A549 (cell line): ENCODE measurements at regions not wholly inside any gene's neighbourhood (a gene's known extent, or its start where the extent isn't known, plus 50 kb on each side); places are given as distances from the start of the nearest gene placed in this dataset.

Experiments
- CTCF ChIP-seq: fragments of >200 bp; sonication (Bioruptor Twin); formaldehyde crosslinking; IDR thresholded peaks from 3 replicates; pipeline ENCODE4 v1.5.1; 2016
- FOSL2 ChIP-seq, 2 experiments: fragments of 450-650 bp in 1 of 2; fragments of >200 bp in 1 of 2; sonication (Bioruptor Twin) in 1 of 2; formaldehyde crosslinking; IDR thresholded peaks; 2 replicates each; pipeline versions ENCODE4 v1.5.0 to v1.6.1; 2016 to 2020; ENCODE audit warnings: mild to moderate bottlenecking in 1 of 2, moderate library complexity in 1 of 2
- POLR2A ChIP-seq: IDR thresholded peaks from 2 replicates; pipeline ENCODE4 v1.6.1; 2012; ENCODE audit warnings: mild to moderate bottlenecking, low read length
- RAD21 ChIP-seq, 2 experiments: fragments of >200 bp in 1 of 2; sonication (Bioruptor Twin) in 1 of 2; formaldehyde crosslinking in 1 of 2; IDR thresholded peaks in 1 of 2; conservative IDR thresholded peaks in 1 of 2; 2 replicates in 1 of 2; 3 replicates in 1 of 2; pipeline ENCODE4 v1.6.1; 2012 to 2018; ENCODE audit warnings: inconsistent platforms in 1 of 2
- SREBF2 ChIP-seq: fragments of 450-650 bp; IDR thresholded peaks from 2 replicates; pipeline ENCODE4 v1.6.1; 2014; ENCODE audit warnings: mild to moderate bottlenecking, moderate library complexity
- ZSCAN20 ChIP-seq: fragments of 250-450 bp; sonication (Bioruptor Pico); IDR thresholded peaks from 2 replicates; pipeline ENCODE4 v1.8.0; 2022; ENCODE audit warnings: mild to moderate bottlenecking, moderate library complexity

GRCh38 chr12:66739940-66740651 lies 61.2 kb upstream of the GRIP1 start:
- TF ChIP-seq CTCF, result no peak
- no peak for TF ChIP-seq FOSL2 (IDR thresholded peaks at IDR 0.05)
- no peak for TF ChIP-seq FOSL2 (CRISPR knock-in tag; IDR thresholded peaks at IDR 0.05)
- TF ChIP-seq SREBF2, result no peak
- no peak for TF ChIP-seq POLR2A
- TF ChIP-seq ZSCAN20 (CRISPR knock-in tag), result no peak
- no peak for TF ChIP-seq RAD21 (conservative IDR thresholded peaks at IDR 0.05 in 1 of 2, IDR thresholded peaks at IDR 0.05 in 1 of 2)
